ENCODE measurements at regions not wholly inside any gene's neighbourhood (a gene's known extent, or its start where the extent isn't known, plus 50 kb on each side); places are given as distances from the start of the nearest gene placed in this dataset.

DNA sequence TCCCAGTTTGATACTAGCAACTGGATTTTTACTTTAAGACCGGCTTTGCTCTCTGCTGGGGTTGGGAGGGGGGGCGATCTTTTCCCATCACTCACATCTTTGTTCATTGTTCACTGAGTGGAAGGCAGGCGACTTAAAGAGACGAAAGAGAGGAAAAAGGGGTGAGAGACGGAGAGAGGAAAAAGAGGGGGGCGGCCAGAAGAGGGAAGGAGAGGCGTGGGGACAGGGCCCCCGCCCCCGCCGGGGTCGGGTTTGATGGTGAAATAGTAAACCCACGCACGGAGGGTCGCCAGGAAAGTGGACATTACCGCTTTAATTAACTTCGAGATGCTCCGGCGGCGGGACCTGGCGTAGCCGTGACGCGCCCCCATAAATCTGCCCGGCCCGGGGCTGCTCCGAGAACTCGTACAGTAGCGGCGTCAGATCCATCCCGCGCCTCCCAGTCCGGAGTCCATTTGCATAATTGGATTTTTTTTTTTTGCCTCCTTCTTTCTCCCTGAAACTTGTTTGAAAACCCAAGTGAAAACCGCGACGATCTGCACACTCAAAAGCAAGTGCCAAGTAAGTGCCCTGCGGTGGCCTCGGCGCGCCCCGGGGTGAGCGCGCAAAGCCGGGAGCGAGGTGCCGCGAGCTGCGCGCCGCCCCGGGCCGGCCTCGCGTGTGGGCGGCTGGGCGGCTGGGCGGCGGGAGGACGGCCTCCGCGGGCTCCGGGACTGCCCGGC, 143.9 kb upstream of the ZNF536 start:
- FAIRE-seq, result no peak
- peak; percentile 48 for DNase-seq (ENCODE audit: insufficient read length, low spot score)
- TF ChIP-seq, protein P1, sequence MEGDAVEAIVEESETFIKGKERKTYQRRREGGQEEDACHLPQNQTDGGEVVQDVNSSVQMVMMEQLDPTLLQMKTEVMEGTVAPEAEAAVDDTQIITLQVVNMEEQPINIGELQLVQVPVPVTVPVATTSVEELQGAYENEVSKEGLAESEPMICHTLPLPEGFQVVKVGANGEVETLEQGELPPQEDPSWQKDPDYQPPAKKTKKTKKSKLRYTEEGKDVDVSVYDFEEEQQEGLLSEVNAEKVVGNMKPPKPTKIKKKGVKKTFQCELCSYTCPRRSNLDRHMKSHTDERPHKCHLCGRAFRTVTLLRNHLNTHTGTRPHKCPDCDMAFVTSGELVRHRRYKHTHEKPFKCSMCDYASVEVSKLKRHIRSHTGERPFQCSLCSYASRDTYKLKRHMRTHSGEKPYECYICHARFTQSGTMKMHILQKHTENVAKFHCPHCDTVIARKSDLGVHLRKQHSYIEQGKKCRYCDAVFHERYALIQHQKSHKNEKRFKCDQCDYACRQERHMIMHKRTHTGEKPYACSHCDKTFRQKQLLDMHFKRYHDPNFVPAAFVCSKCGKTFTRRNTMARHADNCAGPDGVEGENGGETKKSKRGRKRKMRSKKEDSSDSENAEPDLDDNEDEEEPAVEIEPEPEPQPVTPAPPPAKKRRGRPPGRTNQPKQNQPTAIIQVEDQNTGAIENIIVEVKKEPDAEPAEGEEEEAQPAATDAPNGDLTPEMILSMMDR (IDR thresholded peaks at IDR 0.05; ENCODE audit: insufficient read depth, missing control alignments), result no peak

DNA sequence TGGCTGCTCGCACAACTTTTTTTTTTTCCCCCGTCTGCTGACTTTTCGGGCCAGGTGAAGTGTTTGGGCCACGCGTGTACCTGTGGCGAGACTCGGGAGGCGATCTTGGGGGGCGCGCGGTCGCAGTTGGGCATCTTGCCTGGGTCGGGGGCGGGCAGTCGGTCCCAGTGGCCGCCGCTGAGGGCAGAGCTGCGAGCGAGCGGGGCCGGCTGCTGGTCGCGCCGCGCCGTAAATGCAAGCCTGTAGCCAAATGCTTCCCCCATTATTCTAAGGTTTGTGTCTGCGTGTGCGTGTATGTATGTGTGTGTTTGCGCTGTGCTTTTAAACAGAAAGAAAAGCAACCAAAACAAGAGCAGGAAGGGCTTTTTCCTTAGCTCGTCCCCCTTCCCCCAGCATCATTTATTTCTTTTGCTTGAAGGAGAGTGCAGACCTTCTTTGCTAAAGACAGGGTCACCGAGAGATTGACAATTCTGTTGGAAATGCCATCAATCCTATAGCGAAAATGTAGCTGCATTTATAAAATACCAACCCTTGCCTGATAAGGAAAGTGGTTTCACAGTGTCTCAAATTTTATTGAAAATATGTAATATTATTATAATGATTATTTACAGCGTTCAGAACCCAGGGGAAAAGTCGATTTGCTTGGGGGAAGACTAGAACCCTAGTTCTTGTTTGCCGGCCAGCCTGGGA, 143.2 kb upstream of the ZNF536 start:
- TF ChIP-seq, protein P1 (IDR thresholded peaks at IDR 0.05; ENCODE audit: insufficient read depth, missing control alignments), result no peak
- DNase-seq (ENCODE audit: insufficient read length, low spot score), result no peak
- FAIRE-seq, result no peak

DNA sequence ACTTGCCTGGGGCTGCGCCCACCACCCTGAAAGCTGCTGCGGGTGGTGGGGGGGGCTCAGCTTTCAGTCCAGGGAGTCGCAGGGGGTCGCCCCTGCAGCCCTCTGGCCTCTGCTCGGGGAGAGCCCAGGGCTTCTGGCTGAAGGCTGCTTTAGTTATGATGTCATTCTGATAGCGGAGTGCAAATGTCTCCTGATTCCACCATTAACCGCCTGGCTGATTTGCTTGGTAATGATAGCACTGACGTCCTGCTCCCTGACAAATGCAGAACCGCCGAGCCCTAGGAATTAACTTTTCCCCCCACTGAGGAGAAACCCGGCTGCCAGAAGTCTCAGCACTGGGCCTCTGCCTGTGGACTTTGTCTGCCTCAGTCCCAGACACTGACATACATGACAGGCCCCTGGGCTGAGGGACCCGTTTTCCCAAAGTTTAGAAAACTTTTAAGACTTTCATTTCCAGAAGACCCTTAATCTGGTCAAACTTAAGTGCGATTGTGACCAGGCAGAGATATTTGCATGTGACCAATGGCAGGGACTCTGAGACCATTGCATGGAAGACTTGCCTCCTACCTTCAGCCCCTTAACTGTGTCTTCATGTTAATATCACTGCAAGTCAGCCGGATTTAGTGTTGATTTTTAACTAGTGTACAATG, 142.5 kb upstream of the ZNF536 start:
- FAIRE-seq (no peak), DNase-seq (ENCODE audit: insufficient read length, low spot score) (no peak)
- TF ChIP-seq, protein P1 (IDR thresholded peaks at IDR 0.05; ENCODE audit: insufficient read depth, missing control alignments), result no peak

DNA sequence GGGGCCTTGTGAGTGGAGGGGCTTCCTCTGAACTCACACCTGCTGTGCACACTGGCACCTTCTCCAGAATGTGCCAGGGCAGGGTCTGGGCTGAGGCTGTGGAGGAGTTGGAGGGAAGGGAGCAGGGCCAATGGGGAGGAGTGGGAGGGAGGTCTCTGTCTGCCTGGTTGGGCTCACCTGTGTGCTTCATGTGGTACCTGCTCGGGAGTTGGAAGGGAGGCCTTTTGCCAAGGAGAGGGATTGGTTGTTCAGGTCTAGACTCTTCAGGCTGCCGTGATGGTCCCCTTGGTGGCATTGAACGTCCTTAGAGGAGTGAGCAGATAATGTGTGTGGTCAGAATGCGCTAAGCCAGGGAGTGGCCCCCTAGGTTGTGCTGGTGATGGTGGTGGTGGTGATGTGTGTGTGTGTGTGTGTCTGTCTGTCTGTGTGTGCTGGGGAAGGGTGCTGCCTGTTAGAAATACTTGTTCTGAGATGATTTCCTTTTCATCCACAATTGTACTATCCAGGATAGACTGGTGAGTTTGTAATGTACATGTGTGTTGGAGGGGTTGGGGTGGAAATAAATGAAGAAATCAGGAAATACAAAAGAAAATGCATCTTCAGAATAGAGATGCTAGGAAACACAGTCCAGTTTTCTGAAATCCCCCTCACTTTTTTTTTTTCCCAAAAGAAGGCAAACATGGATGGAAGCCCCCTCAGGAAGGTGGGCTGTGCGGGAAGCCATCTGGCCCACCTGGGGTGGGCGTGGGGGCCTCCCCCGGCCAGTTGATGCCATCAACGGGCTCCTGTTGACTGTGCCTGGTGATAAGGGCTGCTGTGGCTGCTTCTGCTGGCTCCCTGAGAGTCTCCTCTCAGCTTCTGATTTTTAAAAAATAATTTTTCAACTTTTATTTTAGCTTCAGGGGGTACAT, 140.5 kb upstream of the ZNF536 start:
- DNase-seq (ENCODE audit: insufficient read length, low spot score) (no peak), FAIRE-seq (no peak)
- TF ChIP-seq, protein P1 (IDR thresholded peaks at IDR 0.05; ENCODE audit: insufficient read depth, missing control alignments), result no peak

DNA sequence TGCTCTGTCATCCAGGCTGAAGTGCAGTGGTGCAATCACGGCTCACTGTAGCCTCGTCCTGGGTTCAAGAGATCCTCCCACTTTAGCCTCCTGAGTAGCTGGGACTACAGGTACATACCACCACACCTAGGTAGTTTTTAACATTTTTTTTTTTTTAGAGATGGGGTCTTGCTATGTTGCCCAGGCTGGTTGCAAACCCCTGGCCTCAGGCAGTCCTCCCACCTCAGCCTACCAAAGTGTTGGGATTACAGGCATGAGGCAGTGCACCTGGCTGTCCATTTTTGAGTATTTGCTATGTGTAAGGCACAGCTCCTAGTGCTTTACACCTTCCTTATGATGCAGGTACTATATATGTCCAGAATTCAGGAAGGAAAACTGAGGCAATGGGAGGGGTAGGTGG, 138.8 kb upstream of the ZNF536 start:
- no peak for FAIRE-seq
- TF ChIP-seq, protein P1 (IDR thresholded peaks at IDR 0.05; ENCODE audit: insufficient read depth, missing control alignments), result no peak
- DNase-seq (ENCODE audit: insufficient read length, low spot score), result no peak

DNA sequence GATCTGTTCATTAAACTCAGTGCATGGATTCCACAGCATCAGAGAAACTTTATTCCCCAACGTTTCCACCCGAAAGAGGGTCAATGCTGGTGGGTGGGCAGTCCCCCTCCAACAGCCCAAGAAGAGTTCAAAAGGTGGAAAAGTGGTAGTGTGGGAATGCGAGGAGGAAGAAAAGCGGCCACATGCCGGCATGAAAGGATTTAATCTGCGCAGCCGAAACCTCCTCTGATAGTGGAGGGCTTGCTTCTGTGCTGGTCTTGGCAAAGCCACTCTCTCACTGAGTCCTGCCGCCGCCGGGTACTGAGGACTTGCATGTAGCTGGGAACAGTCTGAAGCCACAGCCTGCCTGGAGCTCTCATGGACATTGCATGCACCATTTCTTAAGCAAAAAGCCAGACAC, 136.2 kb upstream of the ZNF536 start:
- TF ChIP-seq, protein P1 (IDR thresholded peaks at IDR 0.05; ENCODE audit: insufficient read depth, missing control alignments), result no peak
- DNase-seq (ENCODE audit: insufficient read length, low spot score) (no peak), FAIRE-seq (no peak)
